T-cell (primary cell): ENCODE measurements at regions not wholly inside any gene's neighbourhood (a gene's known extent, or its start where the extent isn't known, plus 50 kb on each side); places are given as distances from the start of the nearest gene placed in this dataset.

ENCODE experiments used
- ATAC-seq, 4 experiments: fragments of 200-7000 bp in 3 of 4; fragments of 150-1000 bp in 1 of 4; cut with Tn5 transposase; replicated peaks in 1 of 4; 1 replicate in 3 of 4; 2 replicates in 1 of 4; pipeline ENCODE4 v1.10.0; 2021; ENCODE audit warnings: moderate library complexity in 3 of 4, mild to moderate bottlenecking in 2 of 4, moderate number of reproducible peaks in 1 of 4
- CTCF ChIA-PET, 2 donors: fragments of 300-600 bp; sonication (Branson Sonifier 250); formaldehyde crosslinking; loops; one replicate each; lab custom pipeline; 2022; ENCODE audit warnings: antibody characterized with exemption in 2 of 2; lab: Charles Lee
- POLR2A ChIA-PET, 2 donors: fragments of 300-600 bp; sonication (Branson Sonifier 250); formaldehyde crosslinking; loops; one replicate each; lab custom pipeline; 2022; ENCODE audit warnings: antibody characterized with exemption in 2 of 2; lab: Charles Lee
- DNase-seq, 35 experiments: peaks; one replicate each; pipeline versions ENCODE4 v3.0.0 to v3.0.0-alpha.2; 2013 to 2023
- H3K27ac ChIP-seq: one replicate; pipeline ENCODE4 v1.5.1; 2013; ENCODE audit warnings: low read length
- H3K27me3 ChIP-seq, 2 experiments: replicated peaks in 1 of 2; 1 replicate in 1 of 2; 2 replicates in 1 of 2; pipeline versions ENCODE4 v1.6.1 to v1.7.0; 2013; ENCODE audit warnings: low read length in 1 of 2, mixed read lengths in 1 of 2; ENCODE audit not compliant: control insufficient read depth in 2 of 2, insufficient read depth in 2 of 2; ENCODE audit errors: extremely low read depth in 1 of 2
- H3K36me3 ChIP-seq, 2 donors: 1 replicate in 1 of 2; 2 replicates in 1 of 2; pipeline versions ENCODE4 v1.6.1 to v1.7.0; 2013; ENCODE audit warnings: low read length in 1 of 2; ENCODE audit not compliant: control insufficient read depth in 2 of 2, insufficient read depth in 1 of 2; ENCODE audit errors: extremely low read depth in 1 of 2
- H3K4me1 ChIP-seq, 2 experiments: 1 replicate in 1 of 2; 2 replicates in 1 of 2; pipeline versions ENCODE4 v1.6.1 to v1.7.0; 2013; ENCODE audit warnings: low read length in 2 of 2, mixed read lengths in 1 of 2; ENCODE audit not compliant: insufficient read depth in 2 of 2, control insufficient read depth in 1 of 2; ENCODE audit errors: extremely low read depth in 1 of 2
- H3K4me3 ChIP-seq, 2 donors: 1 replicate in 1 of 2; 2 replicates in 1 of 2; pipeline versions ENCODE4 v1.5.1 to v1.7.0; 2013; ENCODE audit warnings: mild to moderate bottlenecking in 2 of 2, low read length in 1 of 2, moderate library complexity in 1 of 2; ENCODE audit not compliant: control insufficient read depth in 1 of 2; ENCODE audit errors: extremely low read depth in 1 of 2
- H3K9me3 ChIP-seq: 2 replicates; pipeline ENCODE4 v1.7.0; 2013
- H3K27ac Mint-ChIP-seq, 2 donors: one replicate each; pipeline ENCODE4 v1.8.0; 2020 to 2021; ENCODE audit warnings: mild to moderate bottlenecking in 2 of 2, mixed read lengths in 2 of 2
- H3K27me3 Mint-ChIP-seq, 2 donors: one replicate each; pipeline ENCODE4 v1.8.0; 2021 to 2022; ENCODE audit warnings: mixed read lengths in 2 of 2
- H3K36me3 Mint-ChIP-seq: one replicate; pipeline ENCODE4 v1.8.0; 2021; ENCODE audit warnings: mixed read lengths
- H3K4me1 Mint-ChIP-seq, 3 donors: one replicate each; pipeline ENCODE4 v1.8.0; 2020 to 2022; ENCODE audit warnings: mixed read lengths in 3 of 3, mild to moderate bottlenecking in 1 of 3
- H3K4me3 Mint-ChIP-seq, 3 donors: one replicate each; pipeline ENCODE4 v1.8.0; 2020 to 2022; ENCODE audit warnings: mild to moderate bottlenecking in 3 of 3, mixed read lengths in 3 of 3, moderate library complexity in 3 of 3
- H3K9me3 Mint-ChIP-seq, 3 donors: one replicate each; pipeline ENCODE4 v1.8.0; 2020 to 2022; ENCODE audit warnings: mixed read lengths in 3 of 3
- WGBS: methylation state at CpG from one replicate; pipeline ENCODE4 v1.1.5; 2013; ENCODE audit warnings: missing lambda C conversion rate; ENCODE audit not compliant: insufficient coverage; 5-methylcytosine and 5-hydroxymethylcytosine counted together

GRCh38 chr1:234726359-234726943 lies 116.5 kb upstream of the IRF2BP2 start:
- H3K4me1 ChIP-seq, result peaks cover 39 to 69% of the 10 kb centered on the region in 2 experiments
- CTCF ChIA-PET, result interaction anchor here in 1 of 2 donors (0.5 kb wide), 1 partner anchor 227 kb away, joined by 3 read pairs; no protein-coding TSS in a partner anchor
- H3K4me1 Mint-ChIP-seq, result peaks cover 89% of the 10 kb centered on the region in 3 donors
- H3K9me3 ChIP-seq, result no peaks in the 10 kb centered on the region
- H3K27me3 ChIP-seq, result no peaks in the 10 kb centered on the region
- peak overlapping the region; percentile 98 for H3K27ac ChIP-seq
- no peaks in the 10 kb centered on the region for H3K36me3 ChIP-seq
- H3K4me3 ChIP-seq, result no peak overlapping the region
- H3K27me3 Mint-ChIP-seq, result no peaks in the 10 kb centered on the region
- ATAC-seq (no peak), DNase-seq (no peak)
- WGBS, result 95% methylated on average over 3 of the region's 12 CpGs
- peak overlapping the region; percentile 92 to 97 for H3K27ac Mint-ChIP-seq
- POLR2A ChIA-PET, result interaction anchor here in 1 of 2 donors (0.8 to 0.9 kb wide), 2 partner anchors 114 to 126 kb away, joined by 3 to 9 read pairs; no protein-coding TSS in a partner anchor
- H3K9me3 Mint-ChIP-seq, result no peaks in the 10 kb centered on the region
- H3K36me3 Mint-ChIP-seq, result no peaks in the 10 kb centered on the region
- H3K4me3 Mint-ChIP-seq, result no peak overlapping the region

- peak overlapping the region; percentile 46 to 76 (median 68) for H3K4me3 Mint-ChIP-seq
- Histone ChIP-seq H3K4me3 (peak overlapping the region; percentile 23 to 25), H3K36me3 (no peaks in the 10 kb centered on the region), H3K9me3 (no peaks in the 10 kb centered on the region), H3K4me1 (peaks cover 29 to 59% of the 10 kb centered on the region in 2 experiments), H3K27ac (peak overlapping the region; percentile 98), H3K27me3 (no peaks in the 10 kb centered on the region)
- no peaks in the 10 kb centered on the region for H3K9me3 Mint-ChIP-seq
- ChIA-PET CTCF (interaction anchor here in 1 of 2 donors (1.1 to 1.5 kb wide), 2 partner anchors 30 to 124 kb away, joined by 4 read pairs; no protein-coding TSS in a partner anchor), POLR2A (interaction anchor here (0.5 to 2.6 kb wide), 6 partner anchors 47 to 265 kb away, joined by 7 to 150 read pairs (median 15); partner anchors contain the start of gene IRF2BP2 (in 1 of the 2))
- 29% methylated on average over 5 of the region's 12 CpGs for WGBS
- H3K36me3 Mint-ChIP-seq, result no peaks in the 10 kb centered on the region
- no peaks in the 10 kb centered on the region for H3K27me3 Mint-ChIP-seq
- H3K4me1 Mint-ChIP-seq, result peaks cover 84 to 88% (median 85%) of the 10 kb centered on the region in 3 donors
- peak overlapping the region; percentile 92 to 97 for H3K27ac Mint-ChIP-seq
- DNase-seq, result peak in 34 of 35 experiments; percentile 13 to 74 (median 41)
- peak; percentile 14 to 45 (median 35) for ATAC-seq
Observed at GRCh38 chr1:234725177-234726132, 115.5 kb upstream of the IRF2BP2 start.

- Histone ChIP-seq H3K27me3 (no peaks in the 10 kb centered on the region), H3K36me3 (no peaks in the 10 kb centered on the region), H3K4me3 (peak overlapping the region; percentile 23 to 39), H3K27ac (peak overlapping the region; percentile 98), H3K4me1 (peaks cover 24 to 54% of the 10 kb centered on the region in 2 experiments), H3K9me3 (no peaks in the 10 kb centered on the region)
- Mint-ChIP-seq H3K36me3 (no peaks in the 10 kb centered on the region), H3K4me1 (peaks cover 76 to 87% (median 77%) of the 10 kb centered on the region in 3 donors), H3K27ac (peak overlapping the region; percentile 92 to 97), H3K27me3 (no peaks in the 10 kb centered on the region), H3K4me3 (peak overlapping the region; percentile 67 to 76 (median 68)), H3K9me3 (no peaks in the 10 kb centered on the region)
- ChIA-PET CTCF (interaction anchor here (0.5 to 1.5 kb wide), 16 partner anchors 10 to 692 kb away, joined by 3 to 27 read pairs (median 4); no protein-coding TSS in a partner anchor), POLR2A (interaction anchor here (0.5 to 2.6 kb wide), 41 partner anchors 9 to 1802 kb away, joined by 3 to 150 read pairs (median 5); partner anchors contain the start of gene IRF2BP2 (in 2 of the 2))
- 22% methylated on average over 8 of the region's 16 CpGs for WGBS
- ATAC-seq (peak; percentile 44 to 79 (median 52)), DNase-seq (peak in 15 of 35 experiments; percentile 2 to 53 (median 20))
Observed at GRCh38 chr1:234724516-234725176, 114.7 kb upstream of the IRF2BP2 start.

- WGBS, result 56% methylated on average over 14 of the region's 26 CpGs
- H3K9me3 ChIP-seq, result no peaks in the 10 kb centered on the region
- peak overlapping the region; percentile 7 to 23 for H3K4me3 ChIP-seq
- no peaks in the 10 kb centered on the region for H3K27me3 ChIP-seq
- POLR2A ChIA-PET, result interaction anchor here (0.6 to 2.6 kb wide), 15 partner anchors 13 to 408 kb away, joined by 3 to 150 read pairs (median 5); partner anchors contain the start of gene IRF2BP2 (in 1 of the 2)
- peak overlapping the region; percentile 67 to 76 (median 68) for H3K4me3 Mint-ChIP-seq
- H3K9me3 Mint-ChIP-seq, result no peaks in the 10 kb centered on the region
- ATAC-seq (peak; percentile 0 to 40 (median 36)), DNase-seq (peak in 30 of 35 experiments; percentile 11 to 67 (median 32))
- peak overlapping the region; percentile 98 for H3K27ac ChIP-seq
- H3K36me3 Mint-ChIP-seq, result no peaks in the 10 kb centered on the region
- H3K36me3 ChIP-seq, result no peaks in the 10 kb centered on the region
- H3K27ac Mint-ChIP-seq, result peak overlapping the region; percentile 92 to 97
- peaks cover 68 to 81% (median 70%) of the 10 kb centered on the region in 3 donors for H3K4me1 Mint-ChIP-seq
- peaks cover 24 to 54% of the 10 kb centered on the region in 2 experiments for H3K4me1 ChIP-seq
- H3K27me3 Mint-ChIP-seq, result no peaks in the 10 kb centered on the region
- CTCF ChIA-PET, result interaction anchor here (1.1 to 1.5 kb wide), 8 partner anchors 111 to 255 kb away, joined by 3 to 27 read pairs (median 6); no protein-coding TSS in a partner anchor
Observed at GRCh38 chr1:234722904-234723720, 113.1 kb upstream of the IRF2BP2 start.

GRCh38 chr1:234722270-234722704 lies 112.3 kb upstream of the IRF2BP2 start:
- ChIA-PET POLR2A (interaction anchor here (0.6 to 1.0 kb wide), 2 partner anchors 109 to 110 kb away, joined by 4 read pairs; no protein-coding TSS in a partner anchor), CTCF (interaction anchor here (0.5 to 0.6 kb wide), 2 partner anchors 111 to 875 kb away, joined by 5 to 9 read pairs; no protein-coding TSS in a partner anchor)
- H3K36me3 ChIP-seq, result no peaks in the 10 kb centered on the region
- ATAC-seq (no peak), DNase-seq (no peak)
- H3K9me3 ChIP-seq, result no peaks in the 10 kb centered on the region
- Mint-ChIP-seq H3K4me3 (no peak overlapping the region), H3K36me3 (no peaks in the 10 kb centered on the region), H3K27me3 (no peaks in the 10 kb centered on the region), H3K9me3 (no peaks in the 10 kb centered on the region), H3K4me1 (peaks cover 63 to 73% (median 63%) of the 10 kb centered on the region in 3 donors), H3K27ac (peak overlapping the region; percentile 76 to 97)
- no peaks in the 10 kb centered on the region for H3K27me3 ChIP-seq
- H3K27ac ChIP-seq, result no peak overlapping the region
- H3K4me1 ChIP-seq, result peaks cover 24 to 50% of the 10 kb centered on the region in 2 experiments
- 100% methylated on average over 2 of the region's 9 CpGs for WGBS
- no peak overlapping the region for H3K4me3 ChIP-seq
